ENCODE measurements at regions not wholly inside any gene's neighbourhood (a gene's known extent, or its start where the extent isn't known, plus 50 kb on each side); places are given as distances from the start of the nearest gene placed in this dataset.

- peak; percentile 31 for DNase-seq (ENCODE audit: low spot score)
Measured at GRCh38 chr13:79782541-79783205, 301.7 kb downstream of the NDFIP2 start.

- DNase-seq (ENCODE audit: low spot score) = no peak
Measured at GRCh38 chr13:79781829-79782540, 301.0 kb downstream of the NDFIP2 start.

GRCh38 chr13:79780240-79780639 lies 299.3 kb downstream of the NDFIP2 start:
- no peak for DNase-seq (ENCODE audit: low spot score)

- no peak for DNase-seq (ENCODE audit: low spot score)
Measured at GRCh38 chr13:79779761-79780160, 298.8 kb downstream of the NDFIP2 start.

- no peak for DNase-seq (ENCODE audit: low spot score)
Measured at GRCh38 chr13:79778741-79779460, 297.9 kb downstream of the NDFIP2 start.

- DNase-seq (ENCODE audit: low spot score) = no peak
Measured at GRCh38 chr13:79777504-79777903, 296.5 kb downstream of the NDFIP2 start.

GRCh38 chr13:79776531-79777295 lies 295.8 kb downstream of the NDFIP2 start:
- DNase-seq (ENCODE audit: low spot score) = peak; percentile 44

- peak; percentile 44 for DNase-seq (ENCODE audit: low spot score)
Measured at GRCh38 chr13:79775830-79776229, 294.9 kb downstream of the NDFIP2 start.

GRCh38 chr13:79772811-79773210 lies 291.9 kb downstream of the NDFIP2 start:
- DNase-seq (ENCODE audit: low spot score) = no peak

- no peak for DNase-seq (ENCODE audit: low spot score)
Measured at GRCh38 chr13:79771493-79771892, 290.5 kb downstream of the NDFIP2 start.

GRCh38 chr13:79770056-79770455 lies 289.1 kb downstream of the NDFIP2 start:
- DNase-seq (ENCODE audit: low spot score) = no peak

GRCh38 chr13:79767126-79767525 lies 286.2 kb downstream of the NDFIP2 start:
- no peak for DNase-seq (ENCODE audit: low spot score)

- DNase-seq (ENCODE audit: low spot score) = no peak
Measured at GRCh38 chr13:79765331-79765730, 284.4 kb downstream of the NDFIP2 start.

GRCh38 chr13:79749984-79750551 lies 269.1 kb downstream of the NDFIP2 start:
- DNase-seq (ENCODE audit: low spot score) = peak; percentile 8

- no peak for DNase-seq (ENCODE audit: low spot score)
Measured at GRCh38 chr13:79749566-79749965, 268.6 kb downstream of the NDFIP2 start.

GRCh38 chr13:79745081-79745480 lies 264.1 kb downstream of the NDFIP2 start:
- peak; percentile 8 for DNase-seq (ENCODE audit: low spot score)

GRCh38 chr13:79742923-79743322 lies 262.0 kb downstream of the NDFIP2 start:
- DNase-seq (ENCODE audit: low spot score) = peak; percentile 54

- peak; percentile 32 for DNase-seq (ENCODE audit: low spot score)
Measured at GRCh38 chr13:79740991-79741390, 260.0 kb downstream of the NDFIP2 start.

GRCh38 chr13:79736356-79736755 lies 255.4 kb downstream of the NDFIP2 start:
- no peak for DNase-seq (ENCODE audit: low spot score)

GRCh38 chr13:79735228-79735627 lies 254.3 kb downstream of the NDFIP2 start:
- no peak for DNase-seq (ENCODE audit: low spot score)

- DNase-seq (ENCODE audit: low spot score) = no peak
Measured at GRCh38 chr13:79727086-79727485, 246.1 kb downstream of the NDFIP2 start.

All from SK-N-DZ (cell line).